H9 (cell line): ENCODE measurements at regions not wholly inside any gene's neighbourhood (a gene's known extent, or its start where the extent isn't known, plus 50 kb on each side); places are given as distances from the start of the nearest gene placed in this dataset.

Experiments used
- DNase-seq: peaks from one replicate; pipeline ENCODE4 v3.0.0-alpha.2; 2017
- H2AFZ ChIP-seq: one replicate; pipeline ENCODE4 v1.6.1; 2013; ENCODE audit warnings: mild to moderate bottlenecking, low read length, control low read depth, moderate library complexity
- H2AK5ac ChIP-seq: 2 replicates; pipeline ENCODE4 v1.6.1; 2013; ENCODE audit warnings: low read length, control low read depth, mixed read lengths; ENCODE audit not compliant: insufficient read length
- H2BK120ac ChIP-seq: one replicate; pipeline ENCODE4 v1.6.1; 2013; ENCODE audit warnings: low read depth, mild to moderate bottlenecking, low read length, control low read depth, inconsistent platforms; ENCODE audit not compliant: poor library complexity, severe bottlenecking
- H2BK12ac ChIP-seq: 2 replicates; pipeline ENCODE4 v1.6.1; 2013; ENCODE audit warnings: low read length, control low read depth, mixed read lengths, low read depth; ENCODE audit not compliant: insufficient read length
- H2BK15ac ChIP-seq: 2 replicates; pipeline ENCODE4 v1.6.1; 2013; ENCODE audit warnings: low read depth, low read length, control low read depth
- H2BK20ac ChIP-seq: one replicate; pipeline ENCODE4 v1.6.1; 2013; ENCODE audit warnings: low read depth, mild to moderate bottlenecking, low read length, control low read depth, inconsistent platforms; ENCODE audit not compliant: poor library complexity, severe bottlenecking
- H2BK5ac ChIP-seq: 2 replicates; pipeline ENCODE4 v1.6.1; 2013; ENCODE audit warnings: low read length, control low read depth, mixed read lengths; ENCODE audit not compliant: insufficient read length
- H3K14ac ChIP-seq: 2 replicates; pipeline ENCODE4 v1.6.1; 2013; ENCODE audit warnings: low read length, control low read depth; ENCODE audit not compliant: insufficient read depth
- H3K18ac ChIP-seq: 2 replicates; pipeline ENCODE4 v1.6.1; 2013; ENCODE audit warnings: low read depth, mild to moderate bottlenecking, mixed read lengths, low read length, control low read depth; ENCODE audit not compliant: insufficient read length
- H3K23ac ChIP-seq: 2 replicates; pipeline ENCODE4 v1.6.1; 2013; ENCODE audit warnings: low read length, control low read depth, mixed read lengths, low read depth; ENCODE audit not compliant: insufficient read length
- H3K23me2 ChIP-seq: 2 replicates; pipeline ENCODE4 v1.6.1; 2013; ENCODE audit warnings: low read depth, mild to moderate bottlenecking, mixed read lengths, low read length, control low read depth; ENCODE audit not compliant: insufficient read length, poor library complexity, severe bottlenecking
- H3K27ac ChIP-seq: 2 replicates; pipeline ENCODE4 v1.5.1; 2013; ENCODE audit warnings: low read length, control low read depth, mixed read lengths, low read depth; ENCODE audit not compliant: insufficient read length
- H3K27me3 ChIP-seq: 2 replicates; pipeline ENCODE4 v1.6.1; 2013; ENCODE audit warnings: low read length, control low read depth, inconsistent platforms; ENCODE audit not compliant: insufficient read depth
- H3K4ac ChIP-seq: 2 replicates; pipeline ENCODE4 v1.6.1; 2013; ENCODE audit warnings: low read depth, mild to moderate bottlenecking, control low read depth, inconsistent platforms, low read length, moderate library complexity
- H3K4me1 ChIP-seq: 2 replicates; pipeline ENCODE4 v1.6.1; 2013; ENCODE audit warnings: low read length, control low read depth, inconsistent platforms; ENCODE audit not compliant: insufficient read depth
- H3K4me2 ChIP-seq: 2 replicates; pipeline ENCODE4 v1.6.1; 2013; ENCODE audit warnings: low read length, control low read depth, mixed read lengths; ENCODE audit not compliant: insufficient read length, insufficient read depth
- H3K56ac ChIP-seq: 2 replicates; pipeline ENCODE4 v1.6.1; 2013; ENCODE audit warnings: low read depth, mild to moderate bottlenecking, mixed read lengths, low read length, control low read depth; ENCODE audit not compliant: insufficient read length
- H3K79me1 ChIP-seq: 2 replicates; pipeline ENCODE4 v1.6.1; 2013; ENCODE audit warnings: low read depth, mild to moderate bottlenecking, moderate library complexity, low read length, control low read depth, inconsistent platforms; ENCODE audit not compliant: insufficient read depth, poor library complexity, severe bottlenecking
- H3K79me2 ChIP-seq: 2 replicates; pipeline ENCODE4 v1.6.1; 2013; ENCODE audit warnings: low read length, control low read depth, inconsistent platforms; ENCODE audit not compliant: insufficient read depth
- H3K9ac ChIP-seq: 2 replicates; pipeline ENCODE4 v1.6.1; 2013; ENCODE audit warnings: low read length, control low read depth, mixed read lengths; ENCODE audit not compliant: insufficient read length; ENCODE audit errors: extremely low read depth
- H3K9me3 ChIP-seq: one replicate; pipeline ENCODE4 v1.6.1; 2013; ENCODE audit warnings: low read depth, low read length, inconsistent platforms; ENCODE audit not compliant: control insufficient read depth
- H3T11ph ChIP-seq: one replicate; pipeline ENCODE4 v1.6.1; 2013; ENCODE audit warnings: mild to moderate bottlenecking, low read length, control low read depth, inconsistent platforms
- H4K20me1 ChIP-seq: one replicate; pipeline ENCODE4 v1.6.1; 2013; ENCODE audit not compliant: control insufficient read depth, insufficient read length, insufficient read depth
- H4K5ac ChIP-seq: 2 replicates; pipeline ENCODE4 v1.6.1; 2013; ENCODE audit warnings: low read depth, mild to moderate bottlenecking, mixed read lengths, low read length, control low read depth; ENCODE audit not compliant: insufficient read length
- H4K8ac ChIP-seq: replicated peaks from 2 replicates; pipeline ENCODE4 v1.6.1; 2013; ENCODE audit warnings: low read length, control low read depth, mixed read lengths, low read depth; ENCODE audit not compliant: insufficient read length
- H4K91ac ChIP-seq: 2 replicates; pipeline ENCODE4 v1.6.1; 2013; ENCODE audit warnings: low read depth, mild to moderate bottlenecking, moderate library complexity, mixed read lengths, low read length, control low read depth; ENCODE audit not compliant: insufficient read length
- H3K27ac Mint-ChIP-seq, 3 experiments: 2 replicates in 2 of 3; 3 replicates in 1 of 3; pipeline ENCODE4 v1.8.0; 2020 to 2021; ENCODE audit warnings: mixed read lengths in 3 of 3, mild to moderate bottlenecking in 1 of 3, moderate library complexity in 1 of 3
- H3K27me3 Mint-ChIP-seq: 2 replicates; pipeline ENCODE4 v1.8.0; 2021; ENCODE audit warnings: low read depth, mild to moderate bottlenecking, moderate library complexity, mixed read lengths
- H3K36me3 Mint-ChIP-seq, 3 experiments: 2 replicates in 2 of 3; 3 replicates in 1 of 3; pipeline ENCODE4 v1.8.0; 2020 to 2021; ENCODE audit warnings: low read depth in 3 of 3, mixed read lengths in 3 of 3; ENCODE audit not compliant: insufficient read depth in 1 of 3
- H3K4me1 Mint-ChIP-seq, 2 experiments: 2 replicates each; pipeline ENCODE4 v1.8.0; 2020; ENCODE audit warnings: mixed read lengths in 2 of 2
- H3K4me3 Mint-ChIP-seq, 2 experiments: 2 replicates in 1 of 2; 3 replicates in 1 of 2; pipeline ENCODE4 v1.8.0; 2020 to 2021; ENCODE audit warnings: mild to moderate bottlenecking in 2 of 2, mixed read lengths in 2 of 2, moderate library complexity in 1 of 2
- H3K9me3 Mint-ChIP-seq, 2 experiments: 2 replicates in 1 of 2; 3 replicates in 1 of 2; pipeline ENCODE4 v1.8.0; 2020; ENCODE audit warnings: mild to moderate bottlenecking in 2 of 2, mixed read lengths in 2 of 2, moderate library complexity in 1 of 2
- WGBS: extraction: QIAGEN DNeasy Blood & Tissue Kit; methylation state at CpG from one replicate; pipeline ENCODE4 v1.1.7; 2013; ENCODE audit warnings: missing lambda C conversion rate, low lambda C conversion rate, mixed read lengths; ENCODE audit not compliant: insufficient read length; ENCODE audit errors: extremely low coverage; 5-methylcytosine and 5-hydroxymethylcytosine counted together
- TF ChIP-seq, protein P1 (sequence below): fragments of 200-600 bp; sonication (generic); conservative IDR thresholded peaks from 3 replicates; pipeline ENCODE4 v1.8.0; 2021; ENCODE audit warnings: antibody characterized with exemption, mild to moderate bottlenecking

DNA sequence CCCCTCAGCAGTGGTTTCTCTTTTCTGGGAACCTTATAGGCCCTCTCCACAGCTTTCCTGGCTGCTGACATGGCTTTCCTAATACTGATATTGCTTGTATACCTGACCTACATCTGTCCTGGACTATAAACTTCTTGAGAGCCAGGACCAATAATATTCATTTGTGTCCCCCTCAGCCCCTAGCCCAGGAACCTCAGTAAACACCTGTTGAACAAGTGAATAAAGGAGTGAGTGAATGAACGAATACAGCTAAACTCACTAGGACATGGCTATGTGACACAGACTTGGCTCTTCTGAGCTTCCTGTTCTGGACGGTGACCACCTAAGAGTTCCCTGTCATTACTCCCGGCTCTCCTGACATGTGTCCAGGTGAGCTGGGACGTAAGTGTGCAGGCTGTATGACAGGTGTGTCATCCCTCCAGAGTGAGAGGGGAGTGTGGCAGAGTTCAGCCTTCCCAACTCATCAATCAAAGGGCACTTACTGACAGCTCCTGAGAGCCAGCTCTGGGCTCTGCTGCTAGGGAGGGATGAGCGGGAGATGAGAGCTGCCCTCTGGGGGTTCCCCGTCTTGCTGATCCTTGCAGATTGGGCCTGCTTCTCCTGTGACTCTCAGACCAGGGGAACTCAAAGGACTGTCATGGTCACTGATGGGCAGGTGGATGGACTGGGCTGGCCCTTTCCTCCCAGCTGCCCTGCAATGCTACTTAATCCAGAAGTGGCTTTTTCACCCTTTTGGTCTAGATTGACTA, 84.5 kb downstream of the HIF1AN start:
- no peak for DNase-seq
- no peak overlapping the region for H3K23ac ChIP-seq
- Mint-ChIP-seq H3K9me3 (no peaks in the 10 kb centered on the region), H3K4me3 (no peak overlapping the region), H3K4me1 (peaks cover 9 to 18% of the 10 kb centered on the region in 2 experiments), H3K27ac (no peak overlapping the region), H3K27me3 (peaks cover 67% of the 10 kb centered on the region), H3K36me3 (no peaks in the 10 kb centered on the region)
- no peak overlapping the region for H2BK15ac ChIP-seq
- H3K23me2 ChIP-seq = no peaks in the 10 kb centered on the region
- H3K4me2 ChIP-seq = no peak overlapping the region
- no peaks in the 10 kb centered on the region for H3K79me2 ChIP-seq
- H2AFZ ChIP-seq = no peak overlapping the region
- no peak overlapping the region for H2BK120ac ChIP-seq
- no peaks in the 10 kb centered on the region for H3K9me3 ChIP-seq
- H3K4ac ChIP-seq = no peak overlapping the region
- H4K91ac ChIP-seq = no peak overlapping the region
- TF ChIP-seq, protein P1, sequence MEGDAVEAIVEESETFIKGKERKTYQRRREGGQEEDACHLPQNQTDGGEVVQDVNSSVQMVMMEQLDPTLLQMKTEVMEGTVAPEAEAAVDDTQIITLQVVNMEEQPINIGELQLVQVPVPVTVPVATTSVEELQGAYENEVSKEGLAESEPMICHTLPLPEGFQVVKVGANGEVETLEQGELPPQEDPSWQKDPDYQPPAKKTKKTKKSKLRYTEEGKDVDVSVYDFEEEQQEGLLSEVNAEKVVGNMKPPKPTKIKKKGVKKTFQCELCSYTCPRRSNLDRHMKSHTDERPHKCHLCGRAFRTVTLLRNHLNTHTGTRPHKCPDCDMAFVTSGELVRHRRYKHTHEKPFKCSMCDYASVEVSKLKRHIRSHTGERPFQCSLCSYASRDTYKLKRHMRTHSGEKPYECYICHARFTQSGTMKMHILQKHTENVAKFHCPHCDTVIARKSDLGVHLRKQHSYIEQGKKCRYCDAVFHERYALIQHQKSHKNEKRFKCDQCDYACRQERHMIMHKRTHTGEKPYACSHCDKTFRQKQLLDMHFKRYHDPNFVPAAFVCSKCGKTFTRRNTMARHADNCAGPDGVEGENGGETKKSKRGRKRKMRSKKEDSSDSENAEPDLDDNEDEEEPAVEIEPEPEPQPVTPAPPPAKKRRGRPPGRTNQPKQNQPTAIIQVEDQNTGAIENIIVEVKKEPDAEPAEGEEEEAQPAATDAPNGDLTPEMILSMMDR = no peak
- H3K27me3 ChIP-seq = no peaks in the 10 kb centered on the region
- no peak overlapping the region for H3T11ph ChIP-seq
- H4K20me1 ChIP-seq = no peaks in the 10 kb centered on the region
- no peak overlapping the region for H4K5ac ChIP-seq
- no peak overlapping the region for H3K14ac ChIP-seq
- no peak overlapping the region for H2BK20ac ChIP-seq
- no peak overlapping the region for H3K9ac ChIP-seq
- H3K27ac ChIP-seq = no peak overlapping the region
- H2BK12ac ChIP-seq = no peak overlapping the region
- H3K4me1 ChIP-seq = peaks cover 3% of the 10 kb centered on the region; the same call in 1 of the 2 replicates
- H4K8ac ChIP-seq = no peak overlapping the region
- no peak overlapping the region for H3K56ac ChIP-seq
- H2BK5ac ChIP-seq = no peak overlapping the region
- no CpG with 5 or more reads among the region's 6 CpGs for WGBS
- H3K18ac ChIP-seq = no peak overlapping the region
- H3K79me1 ChIP-seq = no peaks in the 10 kb centered on the region
- no peak overlapping the region for H2AK5ac ChIP-seq
